Heart left ventricle (tissue), 13 donors: ENCODE measurements at regions not wholly inside any gene's neighbourhood (a gene's known extent, or its start where the extent isn't known, plus 50 kb on each side); places are given as distances from the start of the nearest gene placed in this dataset.

Experiments
- CTCF ChIP-seq, 12 donors: fragments of 200-600 bp; sonication (generic) in 4 of 12; IDR thresholded peaks; one replicate each; pipeline versions ENCODE4 v1.5.0 to v1.8.0; 2018 to 2022; ENCODE audit warnings: antibody characterized with exemption in 12 of 12, mild to moderate bottlenecking in 5 of 12
- POLR2A ChIP-seq, 2 donors: fragments of 450-650 bp; IDR thresholded peaks; one replicate each; pipeline ENCODE4 v1.6.1; 2017; ENCODE audit warnings: antibody characterized with exemption in 2 of 2, mild to moderate bottlenecking in 2 of 2, moderate library complexity in 2 of 2
- donor health status: ischemic (EF 13 %, LVEDD 7.1; RV severe dilation, severe dysfunction).
- donor health status: DM: no; HTN: yes; CAD: no.
- donor health status: DM: no; HTN: no; CAD: no.
- donor health status: ischemic (EF 25% LVEDD 6.9; RV normal size, moderate dysfunction).
- donor health status: ischemic (EF 25% LVEDD 5.7; RV mildly dilated, moderate dysfunction).
- donor health status: ischemic (EF 35%, LVEDD 5.7; RV mildly dilated, moderate dysfunction).
- donor health status: nonischemic (EF 11% LVEDD 7.7; RV severe dilation, severe dysfunction).
- donor health status: DM: yes; HTN: yes; CAD: no.
- donor health status: PGD.
- donor health status: ischemic (EF 29% LVEDD 5.4; RV normal size, mild dysfunction).
- donor health status: nonischemic (EF 23%, LVEDD 6.1; RV moderate dilation, normal function).

DNA sequence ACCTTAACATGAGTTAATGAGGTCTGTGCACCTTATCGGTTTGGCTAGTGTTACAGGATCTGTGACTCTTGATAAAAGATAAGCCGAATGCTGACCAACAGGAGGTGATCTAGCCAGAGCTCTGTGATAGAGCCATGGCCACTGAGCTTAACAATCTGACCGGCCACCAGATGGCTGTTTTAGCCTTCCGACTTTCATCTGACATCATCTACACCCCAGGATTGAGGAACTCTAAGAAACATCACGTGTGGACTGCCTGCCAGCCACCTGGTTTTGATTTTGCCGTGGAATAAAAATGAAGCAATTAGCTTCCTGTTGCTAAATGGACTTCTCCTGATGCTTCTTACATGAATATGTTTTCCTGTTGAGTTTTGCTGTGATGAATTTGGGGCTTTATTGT is 281.3 kb downstream of the CEMIP2 start:
- no peak for TF ChIP-seq CTCF (IDR thresholded peaks at IDR 0.05)
- TF ChIP-seq POLR2A (IDR thresholded peaks at IDR 0.05), result no peak
